LNCaP clone FGC (cell line): ENCODE measurements at regions not wholly inside any gene's neighbourhood (a gene's known extent, or its start where the extent isn't known, plus 50 kb on each side); places are given as distances from the start of the nearest gene placed in this dataset.

Source experiments
- DNase-seq: peaks from one replicate; pipeline ENCODE4 v3.0.0-alpha.2; 2011; ENCODE audit warnings: low read depth
- H3K4me3 ChIP-seq: 2 replicates; pipeline ENCODE4 v1.5.1; 2011; ENCODE audit warnings: mild to moderate bottlenecking, low read depth, low read length, control low read depth
- TF ChIP-seq, protein P1 (sequence below): IDR thresholded peaks from 2 replicates; pipeline ENCODE4 v1.5.1; 2012; ENCODE audit warnings: mild to moderate bottlenecking; ENCODE audit not compliant: control insufficient read depth, insufficient read depth; ENCODE audit errors: extremely low read depth

- TF ChIP-seq, protein P1, sequence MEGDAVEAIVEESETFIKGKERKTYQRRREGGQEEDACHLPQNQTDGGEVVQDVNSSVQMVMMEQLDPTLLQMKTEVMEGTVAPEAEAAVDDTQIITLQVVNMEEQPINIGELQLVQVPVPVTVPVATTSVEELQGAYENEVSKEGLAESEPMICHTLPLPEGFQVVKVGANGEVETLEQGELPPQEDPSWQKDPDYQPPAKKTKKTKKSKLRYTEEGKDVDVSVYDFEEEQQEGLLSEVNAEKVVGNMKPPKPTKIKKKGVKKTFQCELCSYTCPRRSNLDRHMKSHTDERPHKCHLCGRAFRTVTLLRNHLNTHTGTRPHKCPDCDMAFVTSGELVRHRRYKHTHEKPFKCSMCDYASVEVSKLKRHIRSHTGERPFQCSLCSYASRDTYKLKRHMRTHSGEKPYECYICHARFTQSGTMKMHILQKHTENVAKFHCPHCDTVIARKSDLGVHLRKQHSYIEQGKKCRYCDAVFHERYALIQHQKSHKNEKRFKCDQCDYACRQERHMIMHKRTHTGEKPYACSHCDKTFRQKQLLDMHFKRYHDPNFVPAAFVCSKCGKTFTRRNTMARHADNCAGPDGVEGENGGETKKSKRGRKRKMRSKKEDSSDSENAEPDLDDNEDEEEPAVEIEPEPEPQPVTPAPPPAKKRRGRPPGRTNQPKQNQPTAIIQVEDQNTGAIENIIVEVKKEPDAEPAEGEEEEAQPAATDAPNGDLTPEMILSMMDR: no peak
- H3K4me3 ChIP-seq: no peak overlapping the region
- no peak for DNase-seq
Observed at GRCh38 chr2:120509213-120509815, 163.4 kb downstream of the INHBB start.

- DNase-seq: no peak
- TF ChIP-seq, protein P1: no peak
- H3K4me3 ChIP-seq: no peak overlapping the region
Observed at GRCh38 chr2:120509991-120510735, 164.2 kb downstream of the INHBB start.

DNA sequence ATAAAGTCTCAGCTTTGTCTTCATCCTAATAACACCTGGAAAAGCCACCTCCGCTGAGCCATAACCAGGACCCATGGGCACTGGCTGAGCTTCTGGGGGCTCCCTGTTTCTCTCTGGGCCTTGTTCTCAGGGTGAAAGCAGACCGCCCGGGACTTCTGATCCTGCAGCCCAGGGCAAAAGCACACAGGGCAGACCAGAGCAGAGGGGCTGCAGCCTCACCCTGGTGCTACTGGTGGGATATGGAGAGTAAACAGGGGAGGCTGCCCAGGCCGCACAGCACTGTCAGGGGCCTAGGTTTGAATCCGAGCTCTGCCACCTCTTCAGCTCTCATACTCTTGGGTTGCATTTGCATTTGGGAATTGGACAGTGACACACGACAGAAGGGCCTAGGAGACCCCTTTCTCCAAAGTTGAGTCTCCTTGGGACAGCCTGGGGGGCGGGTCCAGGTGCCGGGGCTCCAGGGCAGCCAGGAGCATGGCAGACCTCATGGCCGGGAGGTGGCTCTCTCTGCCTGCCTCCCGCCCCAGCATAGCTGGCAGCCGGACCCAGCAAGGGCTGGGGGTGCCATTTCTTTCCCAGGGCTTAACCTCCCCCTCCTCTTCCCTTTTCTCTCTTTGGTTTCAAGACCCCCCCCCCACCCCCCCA, 164.9 kb downstream of the INHBB start:
- TF ChIP-seq, protein P1: no peak
- DNase-seq: no peak

GRCh38 chr2:120511536-120511935, 165.6 kb downstream of the INHBB start:
- TF ChIP-seq, protein P1: no peak
- no peak for DNase-seq
- H3K4me3 ChIP-seq: no peak overlapping the region

More for the DNA sequence above, 164.9 kb downstream of the INHBB start:
- H3K4me3 ChIP-seq: no peak overlapping the region

- no peak for DNase-seq
- TF ChIP-seq, protein P1: no peak
- no peak overlapping the region for H3K4me3 ChIP-seq
Observed at GRCh38 chr2:120511947-120512710, 166.2 kb downstream of the INHBB start.

- TF ChIP-seq, protein P1: no peak
- DNase-seq: no peak
- H3K4me3 ChIP-seq: no peak overlapping the region
Observed at GRCh38 chr2:120513776-120514357, 167.9 kb downstream of the INHBB start.
